ENCODE measurements at regions not wholly inside any gene's neighbourhood (a gene's known extent, or its start where the extent isn't known, plus 50 kb on each side); places are given as distances from the start of the nearest gene placed in this dataset.
"Not testable (repeated sequence)": the region's sequence is repeated elsewhere in the genome, so short reads cannot be mapped to it uniquely, and the experiment has no call there.

DNA sequence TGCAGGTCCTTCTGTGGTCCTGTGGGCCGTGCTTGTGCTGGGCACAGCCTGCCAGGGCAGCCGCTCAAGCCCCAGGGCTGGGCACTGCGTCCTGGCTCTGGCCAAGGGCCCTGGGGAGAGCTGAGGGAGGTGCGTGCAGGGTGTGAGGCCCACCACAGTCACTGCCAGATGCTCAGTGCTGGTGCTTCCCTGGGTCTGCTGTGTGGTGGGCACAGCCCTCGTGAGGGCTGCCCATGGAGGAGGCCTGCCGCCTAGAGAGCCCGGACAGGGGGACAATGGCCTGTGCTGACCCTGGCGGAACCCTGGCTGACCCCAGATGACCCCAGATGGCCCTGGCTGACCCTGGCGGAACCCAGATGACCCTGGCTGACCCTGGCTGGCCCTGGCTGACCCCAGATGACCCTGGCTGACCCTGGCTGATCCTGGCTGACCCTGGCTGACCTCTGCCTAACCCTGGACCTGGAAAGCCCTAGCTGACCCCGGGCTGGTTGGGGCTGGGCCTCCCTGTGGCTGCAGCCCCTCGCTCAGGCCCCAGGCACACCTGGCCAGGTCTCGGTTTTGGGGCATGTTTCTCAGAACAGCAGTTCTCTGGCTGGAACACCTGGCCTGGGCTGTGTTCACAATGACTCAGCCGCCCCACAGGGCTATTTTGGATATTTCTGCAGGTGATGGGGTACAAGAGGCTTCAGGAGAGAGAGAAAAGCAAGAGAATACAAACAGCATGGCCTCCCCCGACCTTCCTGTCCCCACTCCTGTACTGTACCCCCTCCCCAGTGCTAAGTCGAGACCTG, 55.4 kb downstream of the TMEM121 start:
- DNase-seq = no peak

DNA sequence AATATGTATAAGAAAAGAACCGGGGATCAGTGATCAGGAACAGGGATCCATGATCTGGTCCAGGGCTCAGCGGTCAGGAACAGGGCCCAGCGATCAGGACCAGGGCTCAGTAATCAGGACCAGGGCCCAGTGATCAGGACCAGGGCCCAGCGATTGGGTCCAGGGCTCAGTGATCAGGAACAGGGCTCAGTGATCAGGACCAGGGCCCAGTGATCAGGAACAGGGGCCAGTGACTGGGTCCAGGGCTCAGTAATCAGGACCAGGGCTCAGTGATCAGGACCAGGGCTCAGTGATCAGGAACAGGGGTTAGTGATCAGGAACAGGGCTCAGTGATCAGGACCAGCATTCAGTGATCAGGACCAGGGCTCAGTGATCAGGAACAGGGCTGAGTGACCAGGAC, 56.3 kb downstream of the TMEM121 start:
- no peak for DNase-seq

GRCh38 chr14:105583914-105584313, 57.5 kb downstream of the TMEM121 start:
- not testable (repeated sequence) for DNase-seq

DNA sequence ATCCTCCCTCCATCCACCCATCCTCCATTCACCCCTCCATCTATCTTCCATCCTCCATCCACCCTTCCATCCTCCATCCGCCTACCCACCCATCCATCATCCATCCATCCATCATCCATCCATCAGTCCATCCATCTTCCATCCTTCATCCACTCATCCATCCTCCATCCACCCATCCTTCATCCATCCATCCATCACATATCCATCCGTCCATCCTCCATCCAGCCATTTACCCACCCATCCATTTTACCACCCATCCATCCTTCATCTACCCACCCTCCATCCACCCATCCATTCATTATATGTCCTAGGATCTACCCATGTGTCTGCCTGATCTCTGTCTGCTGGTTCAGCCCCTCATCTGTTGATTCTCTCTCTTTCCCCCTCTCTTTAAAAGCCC, 58.9 kb downstream of the TMEM121 start:
- not testable (repeated sequence) for DNase-seq

GRCh38 chr14:105585722-105586121, 59.3 kb downstream of the TMEM121 start:
- DNase-seq = not testable (repeated sequence)

GRCh38 chr14:105586144-105586872, 59.9 kb downstream of the TMEM121 start:
- not testable (repeated sequence) for DNase-seq

GRCh38 chr14:105587034-105587433, 60.7 kb downstream of the TMEM121 start:
- not testable (repeated sequence) for DNase-seq

DNA sequence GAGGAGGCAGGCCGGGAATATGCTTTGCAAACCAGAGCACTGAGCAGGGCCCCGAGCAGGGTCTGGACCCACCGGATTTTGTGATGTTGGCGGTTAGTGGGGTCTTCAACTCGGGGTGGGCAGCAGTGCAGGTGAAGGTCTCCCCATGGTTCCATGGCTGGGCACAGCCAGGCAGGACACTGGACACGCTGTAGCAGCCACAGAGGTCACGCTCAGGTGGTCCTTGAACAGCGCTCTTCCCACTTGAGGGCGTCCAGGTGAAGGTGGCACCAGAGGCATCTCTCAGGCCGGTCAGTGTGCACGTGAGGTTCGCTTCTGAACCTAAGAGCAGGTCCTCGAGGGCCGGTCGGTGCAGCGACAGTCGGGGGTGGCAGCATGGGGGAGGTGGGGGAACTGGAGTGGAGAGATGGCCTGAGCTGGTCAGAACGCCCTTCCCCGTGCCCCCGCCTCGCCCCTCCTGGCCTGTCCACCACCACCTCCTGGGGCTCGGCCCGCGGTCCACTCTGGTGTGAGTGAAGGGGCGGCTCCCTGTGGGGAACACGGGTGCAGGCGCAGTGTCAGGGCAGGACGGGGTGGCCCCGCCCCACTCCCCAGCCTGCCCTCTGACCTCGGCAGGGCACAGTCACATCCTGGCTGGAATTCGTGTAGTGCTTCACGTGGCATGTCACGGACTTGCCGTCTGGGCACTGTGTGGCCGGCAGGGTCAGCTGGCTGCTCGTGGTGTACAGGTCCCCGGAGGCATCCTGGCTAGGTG, 61.3 kb downstream of the TMEM121 start:
- not testable (repeated sequence) for DNase-seq

DNA sequence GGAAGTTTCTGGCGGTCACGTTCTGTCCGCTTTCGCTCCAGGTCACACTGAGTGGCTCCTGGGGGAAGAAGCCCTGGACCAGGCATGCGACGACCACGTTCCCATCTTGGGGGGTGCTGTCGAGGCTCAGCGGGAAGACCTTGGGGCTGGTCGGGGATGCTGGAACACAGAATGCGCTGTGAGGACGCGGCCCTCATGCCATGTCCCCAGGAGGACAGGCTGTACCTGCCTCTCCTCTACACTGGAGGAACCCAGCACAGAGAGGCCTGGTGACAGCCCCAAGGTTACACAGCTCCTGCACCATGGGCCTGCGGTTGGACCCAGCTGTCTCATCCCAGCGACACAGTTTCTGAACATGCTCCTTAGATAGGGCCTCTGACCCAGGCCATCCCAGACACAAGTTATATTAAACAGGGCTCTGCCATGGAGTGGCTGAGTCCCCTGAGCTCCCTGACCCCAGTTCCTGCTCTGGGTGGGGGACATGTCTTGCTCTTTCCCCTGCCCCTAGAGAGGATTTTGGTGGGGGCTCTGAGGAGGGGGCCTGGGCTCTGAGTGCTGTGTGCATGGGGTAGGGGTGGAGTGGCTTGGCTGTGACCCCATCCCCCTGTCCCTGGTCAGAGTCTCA, 62.0 kb downstream of the TMEM121 start:
- DNase-seq = no peak

GRCh38 chr14:105589161-105589925, 63.0 kb downstream of the TMEM121 start:
- DNase-seq = no peak

- not testable (repeated sequence) for DNase-seq
These were observed 63.5 kb downstream of the TMEM121 start for GRCh38 chr14:105589926-105590185.

GRCh38 chr14:105591052-105591451, 64.7 kb downstream of the TMEM121 start:
- DNase-seq = no peak

- not testable (repeated sequence) for DNase-seq
These were observed 65.5 kb downstream of the TMEM121 start for GRCh38 chr14:105591792-105592341.

- DNase-seq = not testable (repeated sequence)
These were observed 66.3 kb downstream of the TMEM121 start for GRCh38 chr14:105592646-105593045.

- not testable (repeated sequence) for DNase-seq
These were observed 69.0 kb downstream of the TMEM121 start for GRCh38 chr14:105595346-105595745.

DNA sequence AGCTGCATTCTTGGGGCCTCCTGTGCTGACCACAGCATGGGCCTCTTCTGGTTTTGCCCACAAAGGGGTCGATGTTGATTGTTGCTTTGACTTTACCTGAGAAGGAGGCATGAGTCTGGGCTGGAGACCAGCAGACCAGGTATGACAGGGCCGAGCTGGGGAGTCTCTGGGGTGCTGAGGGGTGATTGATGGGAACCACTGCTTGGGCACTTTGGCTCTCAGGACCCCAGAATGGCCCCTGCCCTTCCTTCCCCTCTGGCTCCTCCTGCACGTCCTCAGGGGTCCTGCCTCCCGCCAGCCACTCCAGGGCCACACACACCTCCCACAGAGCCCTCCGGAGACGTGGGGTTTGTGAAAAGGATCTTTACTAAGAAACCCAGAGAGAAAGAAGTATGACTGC, 70.0 kb downstream of the TMEM121 start:
- not testable (repeated sequence) for DNase-seq

GRCh38 chr14:105598040-105598763, 71.8 kb downstream of the TMEM121 start:
- DNase-seq = not testable (repeated sequence)

DNA sequence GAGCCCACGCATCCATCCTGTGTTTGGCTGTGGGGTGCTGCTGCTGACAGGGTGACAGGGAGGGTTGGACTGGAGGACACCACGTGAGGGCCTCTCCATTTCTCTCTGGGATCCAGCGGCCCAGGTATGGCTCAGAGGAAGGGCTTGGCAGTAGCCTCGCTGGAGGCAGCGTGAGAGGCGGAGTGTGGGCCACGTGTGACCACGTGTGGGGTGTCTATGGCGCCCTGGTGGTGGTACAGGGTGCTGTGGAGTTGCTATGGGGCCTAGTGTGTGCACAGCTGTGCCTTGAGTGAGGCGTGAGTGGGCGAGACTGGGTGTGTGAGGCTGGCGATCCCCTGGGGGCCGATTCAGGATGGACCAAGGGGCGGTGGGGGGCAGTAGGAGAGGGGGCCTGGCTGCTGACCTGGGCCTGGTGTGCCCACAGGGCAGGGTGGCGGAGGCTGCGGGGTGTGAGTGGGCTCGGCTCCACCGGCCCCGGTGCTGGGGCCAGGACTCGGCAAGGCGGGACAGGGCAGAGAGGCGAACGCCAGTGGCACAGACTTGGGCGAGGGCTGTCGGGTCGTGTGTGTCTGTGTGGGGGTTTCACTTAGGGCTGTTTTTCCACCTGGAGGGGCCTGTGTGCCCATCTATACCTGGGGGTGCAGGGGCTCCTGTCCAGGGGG, 72.7 kb downstream of the TMEM121 start:
- not testable (repeated sequence) for DNase-seq

DNA sequence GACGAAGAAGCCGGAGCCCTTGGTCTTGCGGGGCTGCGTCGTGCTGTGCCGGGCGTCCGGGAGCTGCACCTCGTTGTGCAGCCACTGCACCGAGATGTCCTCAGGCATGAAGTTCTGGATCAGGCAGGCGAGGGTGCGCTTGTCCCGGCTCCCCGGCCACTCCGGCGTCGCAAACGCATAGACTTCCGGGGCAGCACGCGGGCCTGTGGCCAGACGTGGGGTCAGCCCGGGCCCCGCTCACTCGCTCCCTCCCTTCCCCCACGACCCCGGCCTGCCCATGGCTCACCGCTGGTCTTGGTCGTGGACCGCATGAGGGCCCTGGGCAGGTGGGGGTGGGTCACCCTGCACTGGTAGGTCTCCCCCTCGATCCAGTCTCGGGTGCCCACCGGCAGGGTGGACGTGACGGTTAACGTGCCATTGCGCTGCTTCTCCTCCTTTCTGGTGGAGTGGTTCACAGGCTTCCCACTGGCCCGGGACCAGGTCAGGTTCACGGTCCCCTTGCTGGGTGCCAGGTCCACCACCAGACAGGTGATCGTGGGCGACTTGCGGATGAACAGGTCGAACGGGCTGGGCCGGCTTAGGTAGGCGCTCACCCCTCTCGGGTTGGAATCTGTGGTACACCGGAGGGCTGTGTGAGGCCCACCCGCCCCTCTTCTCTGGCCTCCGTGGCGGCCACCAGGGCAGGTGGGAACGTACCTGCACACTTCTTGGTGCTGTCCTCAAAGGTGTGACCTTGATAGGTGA, 74.0 kb downstream of the TMEM121 start:
- not testable (repeated sequence) for DNase-seq

DNA sequence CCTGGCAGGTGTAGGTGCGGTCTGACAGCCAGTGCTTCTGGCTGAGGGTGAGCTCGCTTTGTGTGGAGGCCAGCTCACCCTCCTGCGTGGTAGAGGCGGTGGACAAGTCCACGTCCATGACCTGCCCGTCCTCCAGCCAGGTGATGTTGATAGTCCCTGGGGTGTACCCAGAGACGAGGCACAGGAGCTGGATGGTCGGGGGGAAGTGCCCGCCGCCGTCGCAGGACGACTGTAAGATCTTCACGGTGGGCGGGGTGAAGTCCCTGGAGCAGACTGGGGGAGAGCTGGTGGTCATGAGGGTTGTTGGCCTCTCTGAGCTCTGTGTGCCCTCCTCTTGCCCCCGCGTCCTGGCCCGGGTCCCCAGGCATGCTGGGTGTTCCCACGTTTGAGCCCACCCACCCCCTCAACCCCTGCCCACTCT, 74.6 kb downstream of the TMEM121 start:
- DNase-seq = no peak
